Globus pallidus (tissue), 1 donor: ENCODE measurements at regions not wholly inside any gene's neighbourhood (a gene's known extent, or its start where the extent isn't known, plus 50 kb on each side); places are given as distances from the start of the nearest gene placed in this dataset.
A peak's percentile ranks its signal among the peaks of the same experiment; 100 is the strongest.

ENCODE experiments used
- DNase-seq: peaks from one replicate; pipeline ENCODE4 v3.0.0-alpha.2; 2015; ENCODE audit warnings: low spot score

DNA sequence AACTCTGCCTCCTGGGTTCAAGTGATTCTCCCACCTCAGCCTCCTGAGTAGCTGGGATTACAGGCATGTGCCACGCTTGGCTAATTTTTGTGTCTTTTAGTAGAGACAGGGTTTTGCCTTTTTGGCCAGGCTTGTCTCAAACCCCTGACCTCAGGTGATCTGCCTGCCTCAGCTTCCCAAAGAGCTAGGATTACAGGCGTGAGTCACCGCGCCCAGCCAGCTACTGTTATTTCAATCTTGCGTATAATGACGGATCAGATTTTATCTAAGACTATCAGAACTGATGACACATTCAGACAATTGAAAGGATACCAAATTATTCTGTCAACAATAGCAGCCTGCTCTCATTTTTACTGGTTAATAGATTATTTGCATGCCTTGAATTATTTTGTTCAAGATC, 612.2 kb downstream of the ZIC1 start:
- DNase-seq, result no peak

- no peak for DNase-seq
These were observed 614.8 kb downstream of the ZIC1 start for GRCh38 chr3:148023994-148024393.

- DNase-seq, result no peak
These were observed 616.9 kb downstream of the ZIC1 start for GRCh38 chr3:148026009-148026588.

- DNase-seq, result peak; percentile 27
These were observed 621.8 kb downstream of the ZIC1 start for GRCh38 chr3:148030975-148031374.

DNA sequence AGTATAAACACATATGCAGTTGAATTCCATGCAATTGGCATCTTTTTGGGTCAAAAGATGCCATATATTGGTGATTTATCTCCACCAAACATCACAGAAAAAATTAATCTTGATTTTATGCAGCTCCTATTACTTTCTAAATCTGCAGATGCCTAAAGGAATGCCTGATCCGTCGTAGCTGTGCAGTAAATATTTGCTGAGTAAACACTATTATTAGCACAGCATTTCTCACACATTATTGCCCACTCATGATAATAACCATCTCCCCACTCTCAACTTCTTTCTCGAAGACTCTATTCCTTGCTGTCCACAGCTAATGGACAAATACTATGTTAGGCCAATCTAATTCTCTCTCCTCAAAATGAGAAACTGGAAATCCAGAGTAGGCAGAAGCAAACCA, 625.2 kb downstream of the ZIC1 start:
- no peak for DNase-seq

DNA sequence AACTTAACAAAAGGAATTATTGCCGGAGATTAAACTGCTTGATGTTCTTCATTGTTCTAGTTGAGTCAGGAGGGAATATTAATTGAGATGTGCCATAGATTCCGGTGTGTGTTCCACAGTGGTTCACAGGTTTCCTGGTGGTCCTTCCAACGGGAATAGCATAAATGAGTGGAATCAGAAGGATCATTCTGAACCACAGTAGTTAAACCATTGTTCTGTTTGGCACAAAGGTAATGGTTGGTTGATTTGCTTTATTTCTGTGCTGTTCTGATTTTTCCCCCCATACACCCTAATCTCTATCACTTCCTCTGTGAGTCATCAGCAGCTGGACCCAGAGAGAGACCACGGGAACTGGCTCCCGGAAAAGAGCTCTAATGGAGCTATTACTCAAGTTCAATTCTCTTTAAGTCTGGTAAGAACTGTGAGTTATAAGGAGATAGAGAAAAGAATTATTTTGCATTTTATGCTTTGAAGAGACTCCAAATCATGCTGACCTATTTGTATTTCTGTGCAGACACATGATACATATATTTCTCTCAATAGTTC, 627.2 kb downstream of the ZIC1 start:
- DNase-seq, result no peak

GRCh38 chr3:148042663-148043445, 633.7 kb downstream of the ZIC1 start:
- DNase-seq, result no peak

DNA sequence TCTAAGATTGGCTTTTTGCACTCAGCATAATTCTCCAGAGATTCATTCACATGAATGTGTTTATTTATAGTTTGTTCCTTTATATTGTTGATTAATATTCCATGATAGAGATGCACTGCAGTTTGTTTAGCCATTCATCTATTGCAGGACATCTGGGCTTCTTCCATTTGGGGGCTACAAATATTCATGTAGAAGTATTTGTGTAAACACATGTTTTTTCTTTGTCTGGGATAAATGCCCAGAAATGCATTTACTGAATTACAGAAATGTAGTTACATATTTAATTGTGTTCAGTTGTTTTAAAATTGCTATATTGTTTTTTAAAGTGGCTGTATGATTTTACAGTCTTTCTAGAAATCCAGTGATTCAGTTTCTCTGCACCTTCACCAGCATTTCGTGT, 635.0 kb downstream of the ZIC1 start:
- DNase-seq, result no peak

- DNase-seq, result no peak
These were observed 642.7 kb upstream of the AGTR1 start for GRCh38 chr3:148054999-148055398.

- DNase-seq, result no peak
These were observed 635.1 kb upstream of the AGTR1 start for GRCh38 chr3:148062590-148062989.

- no peak for DNase-seq
These were observed 630.9 kb upstream of the AGTR1 start for GRCh38 chr3:148066802-148067201.

DNA sequence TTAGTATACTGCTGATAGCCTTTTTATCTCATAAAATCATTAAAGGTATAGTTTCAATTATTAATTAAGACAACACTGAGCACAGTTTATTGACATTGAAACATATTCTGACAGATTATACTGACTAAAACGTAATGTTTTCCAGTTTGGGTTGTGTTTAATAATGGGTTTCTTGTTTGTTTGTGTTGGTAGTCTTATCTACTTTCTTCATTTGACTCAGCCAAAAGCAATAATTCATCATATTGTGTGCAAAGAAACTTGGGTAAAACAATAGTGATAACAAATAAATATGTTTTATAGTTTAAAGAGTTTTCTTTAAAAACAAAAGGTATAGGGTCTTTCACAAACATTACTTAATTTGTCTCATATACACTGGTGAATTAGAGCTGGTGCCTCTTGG, 629.2 kb upstream of the AGTR1 start:
- DNase-seq, result no peak

- DNase-seq, result no peak
These were observed 627.7 kb upstream of the AGTR1 start for GRCh38 chr3:148070041-148070440.

DNA sequence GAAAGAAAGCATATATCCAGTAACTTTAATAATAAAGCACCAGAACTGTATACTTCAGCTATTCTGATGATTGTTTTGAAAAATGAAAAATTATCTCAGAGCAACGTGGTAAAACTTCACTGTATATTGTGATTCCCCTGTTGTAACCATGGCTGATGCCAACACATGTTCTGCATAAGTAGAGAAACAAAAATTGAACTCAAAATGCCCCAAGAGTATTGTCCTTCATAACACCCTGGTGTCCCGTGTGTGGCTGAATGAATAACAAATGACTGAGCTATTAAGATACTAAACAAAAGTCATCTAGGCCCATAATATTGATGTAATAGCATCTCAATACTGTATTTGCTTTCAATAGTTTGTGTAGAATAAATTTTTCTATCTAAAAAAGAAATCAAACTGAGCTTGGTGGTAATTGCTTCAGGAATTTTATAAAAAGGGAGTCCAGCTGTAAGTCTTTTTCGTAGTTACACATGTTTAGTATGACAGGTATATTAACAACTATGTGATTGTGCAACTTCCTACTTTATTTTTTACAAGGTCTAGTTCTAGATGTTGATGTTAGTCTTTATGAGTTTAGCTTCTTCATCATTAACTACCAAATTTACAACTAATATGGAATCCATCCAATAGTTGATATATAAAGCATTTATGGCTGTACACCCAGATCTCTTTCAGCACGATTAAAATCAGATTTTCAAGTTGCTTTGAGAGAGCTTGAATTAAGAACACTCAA, 623.8 kb upstream of the AGTR1 start:
- no peak for DNase-seq

- DNase-seq, result no peak
These were observed 622.8 kb upstream of the AGTR1 start for GRCh38 chr3:148074946-148075345.

DNA sequence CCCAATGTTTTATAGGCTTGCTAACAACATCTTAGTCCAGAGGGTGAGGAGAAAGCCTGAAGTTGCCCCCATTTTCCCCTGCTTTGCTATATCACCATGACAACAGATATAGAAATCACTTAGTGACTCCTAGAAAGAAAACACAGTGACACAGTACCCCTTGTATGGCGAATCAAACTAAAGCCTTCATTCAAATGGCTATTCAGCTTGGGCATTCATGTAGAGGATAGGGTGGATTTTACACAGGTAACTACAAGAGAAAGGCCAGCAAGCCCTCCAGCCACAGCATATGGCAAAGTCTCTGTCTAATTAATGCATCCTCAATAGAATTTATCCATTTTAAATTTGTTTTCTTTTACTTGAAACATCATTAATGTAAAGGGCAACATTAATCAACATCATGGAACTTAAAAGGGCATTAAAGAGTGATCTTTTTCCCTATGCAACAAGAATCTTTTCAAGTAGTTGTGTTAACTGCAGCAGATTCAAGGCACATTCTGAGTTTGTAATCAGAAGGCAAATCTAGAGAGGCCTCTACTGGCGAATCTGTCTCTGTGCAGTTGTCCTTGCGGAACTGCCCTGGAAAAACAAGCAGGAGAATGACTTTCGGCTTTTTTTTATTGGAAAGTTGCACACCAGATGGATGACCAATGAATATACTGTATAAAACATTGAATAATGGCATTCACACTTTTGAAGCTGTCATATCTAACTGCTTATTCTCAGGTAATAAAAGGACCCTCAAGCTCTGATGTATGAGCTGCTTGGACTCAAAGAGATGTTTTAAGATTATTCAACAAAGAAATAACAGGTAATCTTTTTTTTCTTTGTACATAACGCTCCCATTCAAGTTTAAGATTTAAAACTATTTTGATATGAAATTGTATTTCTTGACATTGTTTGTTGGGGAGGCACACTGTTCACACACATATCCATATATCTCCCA, 621.7 kb upstream of the AGTR1 start:
- DNase-seq, result peak; percentile 83

DNA sequence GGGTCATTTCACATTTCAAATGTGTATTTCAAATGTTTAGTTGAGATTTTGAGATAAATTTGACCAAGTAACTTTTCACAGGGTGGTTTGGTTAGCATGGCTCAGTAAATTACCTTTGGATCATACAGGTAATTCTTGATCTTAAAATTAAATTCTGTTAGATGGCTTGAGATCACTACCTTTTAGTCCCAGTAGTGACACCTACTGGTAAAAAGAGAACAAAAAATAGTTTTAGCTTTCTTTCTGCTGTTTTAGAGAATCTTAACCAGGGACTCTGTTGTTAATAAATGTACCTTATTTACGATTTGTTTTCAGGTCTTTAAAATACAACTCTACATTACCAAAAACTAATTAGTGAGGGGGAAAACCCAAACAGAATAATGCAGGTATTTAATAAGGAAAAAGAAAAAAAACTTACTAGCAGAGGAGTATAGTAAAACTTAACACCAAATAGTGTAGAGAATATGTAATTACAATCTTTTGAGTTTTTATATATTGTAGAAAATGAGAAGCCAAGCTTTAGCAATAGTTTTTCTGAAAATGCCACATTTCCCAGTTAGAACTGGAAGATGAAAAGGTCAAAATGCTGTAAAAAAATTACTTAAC, 620.3 kb upstream of the AGTR1 start:
- DNase-seq, result peak; percentile 61

GRCh38 chr3:148077965-148078364, 619.7 kb upstream of the AGTR1 start:
- DNase-seq, result no peak

- no peak for DNase-seq
These were observed 619.0 kb upstream of the AGTR1 start for GRCh38 chr3:148078658-148079057.

GRCh38 chr3:148079370-148079769, 618.3 kb upstream of the AGTR1 start:
- peak; percentile 80 for DNase-seq

DNA sequence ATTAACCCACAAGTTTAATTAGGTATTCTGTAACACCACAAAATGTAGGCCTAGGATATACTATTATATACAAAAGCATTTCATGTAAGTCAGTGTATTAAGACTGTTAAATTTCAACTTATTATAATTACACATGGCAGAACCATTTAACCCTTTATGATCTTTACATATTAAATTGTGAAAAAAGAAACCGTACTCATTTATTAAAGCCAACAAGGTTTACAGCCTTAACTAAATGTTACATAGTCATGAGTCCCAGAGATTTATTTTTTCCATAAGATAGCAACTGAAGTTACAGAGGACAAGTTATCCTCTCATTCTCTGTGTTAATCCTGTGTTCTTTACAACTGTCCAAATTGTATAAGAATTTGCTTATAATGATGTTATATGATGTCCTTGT, 615.8 kb upstream of the AGTR1 start:
- DNase-seq, result no peak
